HuH-7 (cell line): ENCODE measurements at regions not wholly inside any gene's neighbourhood (a gene's known extent, or its start where the extent isn't known, plus 50 kb on each side); places are given as distances from the start of the nearest gene placed in this dataset.
A peak's percentile ranks its signal among the peaks of the same experiment; 100 is the strongest.

Experiments
- DNase-seq: peaks from one replicate; pipeline ENCODE4 v3.0.0; 2011; ENCODE audit warnings: low spot score

DNA sequence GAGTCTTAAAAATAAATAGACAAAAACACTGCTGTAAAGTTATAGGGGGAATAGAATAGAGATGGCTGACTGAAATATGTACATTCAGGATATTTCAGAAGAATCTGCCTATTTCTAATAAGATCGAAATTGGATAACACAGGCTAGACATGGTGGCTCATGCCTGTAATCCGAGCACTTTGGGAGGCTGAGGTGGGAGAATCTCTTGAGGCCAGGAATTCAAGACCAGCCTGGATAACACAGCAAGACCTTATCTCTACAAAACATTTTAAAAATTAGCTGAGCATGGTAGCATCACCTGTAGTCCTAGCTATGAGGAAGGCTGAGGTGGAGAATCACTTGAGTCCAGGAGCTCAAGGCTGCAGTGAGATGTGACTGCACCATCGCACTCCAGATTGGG is 146.6 kb upstream of the CCDC150 start:
- DNase-seq = no peak

DNA sequence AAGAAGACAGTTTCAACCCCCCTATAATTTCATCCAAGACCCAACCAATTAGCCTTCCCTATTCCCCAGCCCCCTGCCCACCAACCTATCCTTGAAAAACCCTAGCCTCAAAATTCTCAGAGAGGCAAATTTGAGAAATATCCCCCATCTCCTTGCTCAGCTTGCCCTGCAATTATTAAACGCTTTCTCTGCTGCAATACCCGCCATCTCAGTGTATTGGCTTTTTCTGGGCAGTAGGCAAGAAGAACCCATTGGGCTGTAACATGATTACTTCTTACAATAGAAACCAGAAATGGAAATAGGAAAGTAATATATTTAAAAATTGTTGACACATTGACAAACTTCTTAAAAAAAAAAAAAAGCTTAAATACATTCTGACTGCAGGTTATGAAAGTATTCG is 140.6 kb upstream of the CCDC150 start:
- no peak for DNase-seq

DNA sequence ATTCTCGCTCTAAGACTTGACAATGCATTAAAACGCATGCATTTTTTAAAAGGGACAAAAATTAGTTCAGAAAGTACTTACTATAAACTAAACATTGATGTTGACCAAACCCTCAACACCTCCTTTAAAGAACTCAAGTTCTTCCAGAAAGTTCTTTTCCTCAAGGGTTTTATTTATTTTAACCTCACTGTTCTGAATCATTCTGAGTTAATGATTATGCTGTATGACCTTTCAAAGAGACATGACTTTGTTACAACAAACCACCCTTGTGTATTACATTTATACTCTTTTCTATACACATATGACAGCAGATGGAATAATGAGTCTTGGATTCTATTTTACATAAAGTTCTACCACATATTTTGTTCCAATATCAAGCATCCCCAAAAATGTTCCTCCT is 139.8 kb upstream of the CCDC150 start:
- DNase-seq = no peak

DNA sequence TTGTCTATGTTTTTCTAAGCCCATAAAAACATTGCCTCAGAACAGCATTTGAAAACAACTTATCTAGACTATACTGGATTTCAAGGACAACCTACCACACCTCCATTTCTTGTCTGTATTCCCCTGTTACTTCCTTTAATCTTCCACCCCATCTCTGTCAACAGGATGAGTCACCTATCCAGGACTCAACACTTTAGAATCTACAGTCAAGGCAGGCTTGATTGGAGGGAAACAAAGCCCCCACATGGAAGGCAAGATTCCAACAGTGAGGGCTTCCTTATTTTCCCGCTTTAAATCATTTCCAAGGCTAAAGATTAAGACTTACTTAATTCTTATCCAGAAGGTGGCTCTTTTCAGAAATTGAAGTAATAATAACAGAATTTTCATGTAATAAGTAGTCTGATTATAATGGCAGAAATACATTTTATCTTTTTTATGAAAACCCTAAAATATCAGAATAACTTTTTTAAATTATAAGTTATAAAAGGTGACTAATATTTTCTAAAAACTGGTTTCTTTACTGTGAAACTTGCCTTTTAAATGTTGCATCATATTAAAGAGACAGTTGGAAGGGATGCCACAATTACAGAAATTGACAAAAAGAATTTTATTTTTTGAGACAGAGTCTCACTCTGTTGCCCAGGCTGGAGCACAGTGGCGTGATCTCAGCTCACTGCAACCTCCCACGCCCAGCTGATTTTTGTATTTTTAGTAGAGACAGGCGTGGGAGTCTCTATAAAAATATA is 138.7 kb upstream of the CCDC150 start:
- DNase-seq = no peak

DNA sequence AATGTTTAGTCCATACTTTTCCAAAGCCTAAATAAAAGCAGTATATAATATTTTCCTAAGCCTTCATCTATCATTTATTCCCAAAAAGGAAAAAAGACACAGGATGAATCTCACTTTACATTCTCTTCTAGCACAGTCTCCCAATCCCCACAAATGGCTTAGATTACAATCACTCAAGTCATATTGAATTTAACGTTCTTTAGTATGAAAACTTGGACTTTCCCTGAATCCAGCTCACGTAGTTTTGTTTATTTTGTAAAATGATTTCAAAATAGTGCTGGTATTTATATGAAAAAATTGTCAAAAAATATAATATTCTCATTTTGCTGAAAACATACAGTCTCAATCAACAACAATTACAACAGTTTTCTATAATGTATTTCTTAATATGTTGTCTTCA is 137.7 kb upstream of the CCDC150 start:
- DNase-seq = no peak

DNA sequence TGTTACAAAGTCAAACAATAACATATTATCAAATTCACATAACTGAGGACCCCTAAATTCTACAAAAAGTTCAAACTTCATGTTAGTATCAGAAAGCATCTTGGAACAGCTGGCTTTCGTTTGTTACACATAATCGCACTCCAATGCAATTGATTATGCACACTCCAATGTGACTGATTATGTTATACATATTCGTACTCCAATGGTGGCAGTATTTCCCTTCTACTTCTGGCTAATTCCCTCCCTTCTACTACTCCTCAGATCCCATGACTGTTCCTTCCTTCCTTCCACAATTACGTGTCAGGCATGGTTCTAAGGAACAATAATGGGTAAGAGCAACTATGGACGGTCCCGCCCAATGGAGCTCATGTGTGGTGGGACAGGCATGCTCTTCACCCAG is 137.1 kb upstream of the CCDC150 start:
- DNase-seq = no peak

DNA sequence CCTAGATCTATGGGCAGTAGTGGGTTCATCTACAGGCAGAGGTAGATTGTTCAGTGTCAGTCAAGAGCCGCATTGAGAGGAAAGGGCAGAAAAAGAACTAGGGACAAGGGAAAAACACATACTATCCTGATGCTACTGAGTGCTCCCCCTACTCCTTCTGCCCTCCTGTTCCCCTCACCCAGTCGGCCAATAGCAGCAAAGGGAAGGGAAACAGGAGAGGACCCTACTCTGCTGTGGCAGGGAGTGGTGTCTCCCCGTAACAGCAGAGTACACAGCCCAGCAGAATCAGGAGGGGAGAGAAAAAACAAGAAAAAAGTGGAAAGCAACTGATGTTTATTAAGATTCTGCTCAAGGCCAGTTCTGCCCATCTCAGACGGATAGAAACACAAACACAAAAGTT is 136.1 kb upstream of the CCDC150 start:
- DNase-seq = no peak

DNA sequence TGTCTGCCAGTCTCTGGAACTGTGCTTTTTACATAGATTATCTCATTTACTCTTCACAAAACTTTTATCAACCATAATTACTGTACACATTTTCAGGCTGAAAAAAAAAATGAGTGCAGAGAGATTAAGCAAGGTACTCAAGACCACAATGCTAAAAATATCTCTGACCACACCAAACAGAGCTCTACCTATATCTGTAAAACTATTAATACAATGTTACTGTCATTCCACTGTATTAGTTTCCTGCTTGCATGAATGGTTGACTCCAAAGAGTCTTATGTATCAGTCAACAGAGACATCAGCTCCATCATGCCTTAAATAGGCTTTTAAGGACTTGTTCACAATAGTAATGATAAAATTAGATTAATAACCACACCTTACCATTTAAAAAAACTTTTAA is 134.7 kb upstream of the CCDC150 start:
- no peak for DNase-seq

DNA sequence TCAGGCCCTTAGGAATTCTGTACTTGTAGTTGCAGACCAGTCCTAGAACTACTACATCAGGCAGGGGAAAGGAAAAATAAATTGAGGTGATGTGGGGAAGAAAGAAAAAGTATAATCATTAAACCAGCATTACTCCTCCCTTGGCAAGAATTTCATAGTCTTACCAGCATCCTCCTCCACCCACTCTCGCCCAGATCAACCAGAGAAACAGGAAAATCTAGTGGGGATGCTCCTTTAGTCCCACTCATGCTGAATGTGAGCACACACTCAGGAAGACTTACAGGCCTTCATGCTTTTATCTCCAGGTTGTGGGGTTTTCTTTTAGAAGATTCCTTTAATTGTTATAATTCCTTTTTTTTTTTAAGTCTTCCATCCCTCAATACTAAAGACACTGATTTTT is 129.3 kb upstream of the CCDC150 start:
- DNase-seq = no peak

DNA sequence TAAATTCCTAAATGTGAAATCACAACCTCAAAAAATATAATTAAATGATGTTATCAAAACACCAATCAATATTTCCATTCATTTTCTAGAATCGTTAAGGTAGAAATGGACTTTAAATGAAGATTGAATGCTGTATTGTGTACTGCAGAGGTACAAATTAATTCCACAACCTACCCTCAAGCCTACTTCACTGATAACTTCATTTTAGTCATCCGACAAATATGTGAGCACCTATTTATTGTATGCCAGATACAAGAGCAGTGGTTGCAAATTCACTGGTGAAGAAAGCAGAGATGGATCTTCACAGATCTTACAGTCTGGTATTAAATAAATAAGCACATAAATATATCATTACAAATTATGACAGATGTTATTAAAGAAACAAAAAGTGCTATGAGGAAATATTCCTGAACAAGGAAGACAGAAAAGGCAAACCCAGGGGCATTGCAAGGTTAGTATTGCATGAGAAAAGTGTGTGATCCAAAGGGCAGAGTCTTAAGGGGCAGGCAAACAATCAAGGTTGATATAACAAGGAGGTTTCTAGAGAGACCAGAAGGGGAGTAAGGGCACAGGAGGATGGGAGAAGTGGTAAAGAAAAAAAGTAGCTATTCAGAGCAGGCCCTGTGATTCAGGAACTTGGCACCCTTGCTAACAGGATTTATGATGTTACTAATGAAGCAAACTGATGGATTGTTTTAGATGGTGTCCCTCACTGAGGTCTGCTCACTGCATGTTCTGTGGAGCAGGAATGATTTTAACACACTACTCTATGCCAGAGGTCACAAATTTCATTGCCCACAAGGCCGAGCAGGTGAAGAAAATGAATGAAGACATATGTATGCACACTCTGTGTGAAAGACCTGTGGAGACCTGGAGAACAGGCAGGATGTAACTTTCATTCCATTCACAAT is 128.0 kb upstream of the CCDC150 start:
- DNase-seq = no peak

DNA sequence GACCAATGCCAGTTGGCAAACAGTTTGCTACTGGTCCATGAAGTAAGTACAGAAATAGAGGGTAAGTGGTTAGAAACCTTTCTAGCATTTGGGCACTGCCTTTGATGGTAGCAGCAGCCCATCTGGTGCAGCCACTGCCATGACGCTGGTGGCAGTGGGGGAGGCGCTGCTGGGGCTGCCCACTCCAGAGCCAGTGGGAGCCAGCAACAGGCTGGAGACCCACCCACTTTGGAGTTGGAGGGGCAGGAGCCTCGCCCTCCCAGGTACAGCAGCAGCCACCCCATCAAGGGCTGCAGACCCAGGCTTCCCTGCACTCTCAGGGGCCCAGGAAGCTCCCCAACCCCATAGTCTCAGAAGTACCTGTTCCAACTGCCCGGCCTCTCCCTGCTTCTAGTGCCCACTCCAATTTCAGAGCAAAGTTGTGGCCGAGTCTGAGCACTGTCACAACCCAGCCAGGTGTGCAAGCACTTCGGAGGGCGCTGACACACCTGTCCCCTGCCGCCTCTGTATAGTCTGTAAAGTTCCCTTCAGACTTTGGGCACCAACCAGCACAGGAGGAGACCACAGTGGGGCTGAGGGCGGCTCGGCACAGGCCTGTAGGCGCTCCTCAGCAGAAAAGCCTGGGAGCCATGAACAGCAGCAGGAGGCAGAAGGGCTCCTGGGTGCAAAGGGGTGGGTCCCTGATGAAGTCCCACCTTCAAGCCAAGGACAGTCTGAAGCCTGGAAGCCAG is 125.6 kb upstream of the CCDC150 start:
- no peak for DNase-seq

DNA sequence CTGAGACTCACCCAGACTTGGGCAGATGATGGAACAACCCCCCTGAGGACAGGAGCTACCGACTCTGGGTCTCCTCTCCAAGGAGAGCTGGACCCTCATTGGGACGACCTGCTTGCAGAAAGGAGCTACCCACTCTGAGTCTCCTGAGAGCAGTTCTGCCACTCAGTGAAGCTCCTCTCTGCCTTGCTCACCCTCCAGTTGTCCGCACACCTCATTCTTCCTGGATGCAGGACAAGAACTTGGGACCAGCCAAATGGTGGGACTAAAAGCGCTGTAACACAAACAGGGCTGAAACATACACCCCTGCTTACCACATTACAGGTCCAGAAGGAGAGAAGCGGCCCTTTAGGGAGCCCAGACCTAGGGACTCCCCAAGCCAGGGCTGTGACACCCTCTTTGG is 124.9 kb upstream of the CCDC150 start:
- DNase-seq = no peak

DNA sequence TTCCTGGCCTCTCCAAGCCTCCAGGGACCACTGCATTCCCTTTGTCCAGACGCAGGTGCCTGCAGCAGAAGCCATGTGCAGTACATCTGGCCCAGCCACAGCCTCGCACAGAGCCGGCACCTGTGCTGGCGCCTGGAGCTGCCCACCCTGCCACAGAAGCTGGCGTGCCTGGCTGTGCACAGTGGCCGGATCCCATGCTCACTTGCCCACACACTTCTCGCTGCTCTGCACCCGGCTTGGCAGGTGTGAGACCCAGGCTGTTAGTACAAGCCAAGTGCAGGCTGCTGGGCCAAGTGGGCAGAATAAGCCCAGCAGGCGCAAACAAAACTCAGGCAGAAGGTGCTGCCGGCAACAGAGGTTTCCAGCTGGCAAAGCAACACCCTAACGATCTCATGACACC is 124.5 kb upstream of the CCDC150 start:
- no peak for DNase-seq

DNA sequence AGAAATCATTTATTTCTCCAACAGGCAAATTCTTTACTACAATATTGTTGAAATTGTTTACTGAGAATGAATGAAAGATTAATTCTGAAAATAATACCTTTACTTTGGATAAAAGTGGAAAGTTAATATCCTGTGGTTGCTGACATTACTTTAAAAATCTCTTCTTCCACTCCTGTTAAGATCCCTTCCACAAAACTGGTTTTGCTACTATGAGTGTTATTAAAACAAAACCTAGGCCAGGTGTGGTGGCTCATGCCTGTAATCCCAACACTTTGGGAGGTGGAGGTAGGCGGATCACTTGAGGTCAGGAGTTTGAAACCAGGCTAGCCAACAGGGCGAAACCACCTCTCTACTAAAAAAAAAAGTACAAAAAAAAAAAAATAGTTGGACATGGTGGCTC is 123.9 kb upstream of the CCDC150 start:
- no peak for DNase-seq

DNA sequence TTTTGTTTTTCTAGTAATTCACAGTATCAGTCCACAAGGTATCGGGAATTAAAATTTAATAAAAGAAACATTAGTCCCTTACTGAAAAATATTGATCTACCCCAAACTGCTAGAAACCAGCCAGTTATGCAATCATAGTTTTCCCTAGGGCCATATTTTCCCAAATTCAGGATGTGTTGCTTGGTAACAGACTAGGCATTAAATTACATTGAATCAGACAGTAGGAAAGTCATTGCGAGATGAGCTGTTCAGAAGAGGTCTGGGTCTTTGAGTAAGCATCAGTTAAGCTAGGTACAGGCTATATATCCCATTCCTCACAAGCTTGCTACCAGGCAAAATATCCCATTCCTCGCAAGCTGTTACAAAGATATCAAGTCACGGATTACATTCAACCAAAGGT is 123.0 kb upstream of the CCDC150 start:
- DNase-seq = no peak

DNA sequence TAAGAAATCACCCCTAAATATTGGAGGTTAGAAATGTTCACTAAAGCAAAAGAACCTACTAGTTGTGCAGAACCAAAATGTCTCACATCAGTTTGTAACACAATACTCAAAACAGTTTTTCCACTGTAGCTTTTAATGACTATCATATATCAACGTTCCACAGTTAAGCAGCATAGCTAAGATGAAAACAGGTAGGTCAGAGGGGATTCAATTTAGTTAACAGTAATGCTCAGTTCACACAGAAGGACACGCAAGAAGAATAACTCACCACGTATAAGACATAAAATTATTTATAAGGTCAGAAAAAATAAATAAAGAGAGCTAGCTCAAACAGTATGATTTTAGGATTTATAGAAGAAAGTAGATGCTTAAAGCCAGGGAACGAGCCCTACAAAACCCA is 118.9 kb upstream of the CCDC150 start:
- DNase-seq = no peak

DNA sequence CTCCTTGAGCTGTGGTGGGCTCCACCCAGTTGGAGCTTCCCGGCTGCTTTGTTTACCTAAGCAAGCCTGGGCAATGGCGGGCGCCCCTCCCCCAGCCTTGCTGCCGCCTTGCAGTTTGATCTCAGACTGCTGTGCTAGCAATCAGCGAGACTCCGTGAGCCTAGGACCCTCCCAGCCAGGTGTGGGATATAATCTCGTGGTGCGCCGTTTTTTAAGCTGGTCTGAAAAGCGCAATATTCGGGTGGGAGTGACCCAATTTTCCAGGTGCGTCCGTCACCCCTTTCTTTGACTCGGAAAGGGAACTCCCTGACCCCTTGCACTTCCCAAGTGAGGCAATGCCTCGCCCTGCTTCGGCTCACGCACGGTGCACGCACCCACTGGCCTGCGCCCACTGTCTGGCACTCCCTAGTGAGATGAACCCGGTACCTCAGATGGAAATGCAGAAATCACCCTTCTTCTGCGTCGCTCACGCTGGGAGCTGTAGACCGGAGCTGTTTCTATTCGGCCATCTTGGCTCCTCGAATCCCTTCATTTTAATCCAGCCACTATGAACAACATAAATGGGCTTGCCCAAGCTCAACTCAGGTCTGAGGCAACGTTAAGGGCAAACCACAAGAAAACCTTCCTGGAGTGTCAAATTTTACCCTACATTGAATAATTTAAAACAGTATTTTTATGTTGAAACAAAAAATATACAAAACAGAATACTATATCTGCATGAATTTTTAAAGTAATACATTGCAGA is 112.4 kb upstream of the CCDC150 start:
- DNase-seq = peak; percentile 20

DNA sequence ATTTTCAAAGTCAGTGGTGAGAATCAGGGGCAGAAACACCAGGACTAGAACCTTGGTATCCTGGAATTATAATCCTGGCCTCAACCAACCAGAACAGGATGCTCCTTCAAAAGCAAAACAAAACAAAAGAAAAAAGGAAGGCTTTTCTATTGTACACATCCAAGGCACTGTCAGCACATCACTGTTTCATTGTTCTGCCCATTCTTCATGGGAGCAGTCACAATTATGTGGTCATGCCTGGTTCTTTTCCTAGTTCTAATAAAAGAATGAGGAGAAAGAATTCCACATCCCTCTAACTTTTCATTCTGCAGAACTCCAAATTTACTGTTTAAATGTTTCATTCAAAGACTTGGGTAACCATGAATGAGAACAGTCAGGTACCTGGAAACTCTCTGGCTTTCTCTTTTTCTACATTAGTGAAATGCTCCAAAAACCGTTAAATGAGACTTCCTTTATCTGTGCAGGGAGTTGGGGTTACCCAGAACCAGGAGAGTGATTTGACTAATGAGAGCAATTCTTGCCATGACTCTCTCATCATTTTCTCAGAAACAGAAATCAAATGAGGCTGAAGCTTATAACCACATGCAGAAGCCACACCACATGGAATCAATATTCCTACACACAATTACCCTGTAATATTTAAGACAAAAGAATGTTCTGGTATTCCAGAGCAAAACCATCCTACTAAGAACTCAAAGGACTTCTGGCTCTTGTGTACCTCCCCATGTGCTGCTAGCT is 110.9 kb upstream of the CCDC150 start:
- DNase-seq = no peak

DNA sequence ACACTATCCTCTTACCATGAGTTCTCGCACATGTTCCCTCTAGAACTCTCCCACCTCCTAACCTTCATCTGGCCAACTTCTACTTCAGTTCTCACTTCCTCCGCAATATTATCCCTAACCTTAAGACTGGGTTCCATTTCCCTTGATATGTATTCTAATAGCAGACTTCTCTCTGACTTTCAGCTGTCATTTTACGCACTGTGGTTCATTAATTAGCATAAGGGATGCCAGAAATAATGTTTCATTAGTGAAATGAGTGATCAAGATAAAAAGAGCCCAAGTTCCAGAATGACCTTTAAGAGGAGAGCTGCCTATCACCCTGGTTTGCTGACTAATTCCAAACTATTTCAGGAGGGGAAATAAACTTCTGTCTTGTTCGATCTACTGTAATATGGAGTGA is 108.6 kb upstream of the CCDC150 start:
- no peak for DNase-seq

DNA sequence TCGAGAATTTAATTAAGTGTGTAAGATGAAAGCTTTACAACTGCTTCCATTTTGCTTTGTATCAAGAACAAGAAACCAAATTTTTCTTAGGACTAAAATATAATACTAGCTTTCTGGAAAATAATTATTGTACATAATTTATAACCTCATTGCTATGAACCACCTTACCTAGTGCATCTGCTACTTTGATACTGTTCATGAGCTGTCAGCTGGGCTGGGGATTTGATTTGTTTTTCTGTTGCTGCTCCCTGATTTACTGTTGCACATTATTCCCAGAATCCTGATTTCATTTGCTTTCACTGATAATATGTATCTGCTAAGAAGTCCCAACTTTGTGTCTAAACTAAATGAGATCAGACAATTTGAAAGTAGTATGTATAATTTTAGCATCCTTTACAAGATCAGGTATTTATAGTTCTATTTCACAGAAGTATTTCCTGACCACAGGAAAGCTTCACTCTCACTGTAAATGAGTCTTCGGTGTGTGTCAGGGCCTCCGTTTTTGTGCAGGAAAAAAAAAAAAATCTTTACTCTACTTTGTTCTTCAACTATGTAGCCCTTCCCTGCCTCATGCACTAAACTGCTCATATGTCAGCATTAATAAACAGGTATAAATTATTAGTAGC is 105.6 kb upstream of the CCDC150 start:
- DNase-seq = no peak

DNA sequence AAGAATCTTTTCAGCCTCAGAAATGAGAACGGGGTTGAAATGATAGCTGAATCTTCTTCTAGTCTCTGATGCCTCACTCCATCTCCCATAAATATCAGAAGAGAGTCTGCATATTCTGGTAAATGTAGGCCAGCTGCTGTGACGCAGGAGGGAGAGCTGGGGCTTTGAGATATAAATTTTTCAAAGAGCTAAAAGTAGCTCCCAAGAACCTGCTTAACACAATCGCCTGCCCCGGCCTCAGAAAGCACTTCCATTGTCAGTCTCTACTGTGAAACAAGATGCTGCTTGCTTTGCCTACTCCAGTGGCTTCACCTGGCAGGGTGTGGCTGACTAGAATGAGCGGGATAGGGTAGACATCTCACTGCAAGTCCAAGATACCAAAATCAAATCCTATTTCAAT is 105.0 kb upstream of the CCDC150 start:
- no peak for DNase-seq
